NT2/D1 (cell line): ENCODE measurements at regions not wholly inside any gene's neighbourhood (a gene's known extent, or its start where the extent isn't known, plus 50 kb on each side); places are given as distances from the start of the nearest gene placed in this dataset.
A peak's percentile ranks its signal among the peaks of the same experiment; 100 is the strongest.
"Not testable (repeated sequence)": the region's sequence is repeated elsewhere in the genome, so short reads cannot be mapped to it uniquely, and the experiment has no call there.

Experiments used
- DNase-seq: peaks from one replicate; pipeline ENCODE4 v3.0.0-alpha.2; 2011; ENCODE audit warnings: low read depth, low spot score
- H3K27me3 ChIP-seq: 2 replicates; pipeline ENCODE4 v1.6.0; 2011; ENCODE audit warnings: mild to moderate bottlenecking; ENCODE audit not compliant: insufficient read length, insufficient read depth
- H3K36me3 ChIP-seq: 2 replicates; pipeline ENCODE4 v1.6.1; 2011; ENCODE audit warnings: mild to moderate bottlenecking, low read length, mixed read lengths; ENCODE audit not compliant: insufficient read depth, insufficient read length
- H3K4me1 ChIP-seq: 2 replicates; pipeline ENCODE4 v1.5.1; 2011; ENCODE audit not compliant: insufficient read depth, insufficient read length
- H3K4me3 ChIP-seq: 2 replicates; pipeline ENCODE4 v1.5.1; 2011; ENCODE audit warnings: low read depth; ENCODE audit not compliant: insufficient read length
- H3K9ac ChIP-seq: 2 replicates; pipeline ENCODE4 v1.6.0; 2011; ENCODE audit warnings: low read depth; ENCODE audit not compliant: insufficient read length
- H3K9me3 ChIP-seq: 2 replicates; pipeline ENCODE4 v1.5.1; 2011; ENCODE audit warnings: mild to moderate bottlenecking, low read length; ENCODE audit not compliant: insufficient read depth
- SUZ12 ChIP-seq: IDR thresholded peaks from 2 replicates; pipeline ENCODE4 v1.6.1; 2011; ENCODE audit not compliant: insufficient read length, insufficient read depth; ENCODE audit errors: extremely low read depth
- YY1 ChIP-seq: IDR thresholded peaks from 2 replicates; pipeline ENCODE4 v1.6.1; 2011; ENCODE audit not compliant: insufficient read length, insufficient read depth
- ZNF274 ChIP-seq: IDR thresholded peaks from 2 replicates; pipeline ENCODE4 v1.6.1; 2011; ENCODE audit warnings: mild to moderate bottlenecking, low read depth, low read length

DNA sequence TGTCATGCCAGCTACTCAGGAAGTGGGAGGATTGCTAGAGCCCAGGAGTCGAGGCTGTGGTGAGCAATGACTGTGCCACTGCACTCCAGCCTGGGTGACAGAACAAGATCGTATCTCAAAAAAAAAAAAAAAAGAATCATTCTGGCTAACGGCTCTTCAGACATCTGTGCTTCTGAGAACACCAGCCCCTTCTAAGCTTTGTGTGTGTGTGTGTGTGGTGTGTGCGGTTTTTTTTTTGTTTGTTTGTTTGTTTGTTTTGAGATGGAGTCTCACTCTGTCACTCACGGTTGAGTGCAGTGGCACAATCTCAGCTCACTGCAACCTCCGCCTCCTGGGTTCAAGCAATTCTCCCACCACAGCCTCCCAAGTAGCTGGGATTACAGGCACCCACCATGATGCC lies 79.4 kb upstream of the DRD5 start:
- not testable (repeated sequence) for H3K36me3 ChIP-seq, H3K4me1 ChIP-seq, H3K9ac ChIP-seq, H3K9me3 ChIP-seq, DNase-seq, H3K4me3 ChIP-seq, H3K27me3 ChIP-seq

DNA sequence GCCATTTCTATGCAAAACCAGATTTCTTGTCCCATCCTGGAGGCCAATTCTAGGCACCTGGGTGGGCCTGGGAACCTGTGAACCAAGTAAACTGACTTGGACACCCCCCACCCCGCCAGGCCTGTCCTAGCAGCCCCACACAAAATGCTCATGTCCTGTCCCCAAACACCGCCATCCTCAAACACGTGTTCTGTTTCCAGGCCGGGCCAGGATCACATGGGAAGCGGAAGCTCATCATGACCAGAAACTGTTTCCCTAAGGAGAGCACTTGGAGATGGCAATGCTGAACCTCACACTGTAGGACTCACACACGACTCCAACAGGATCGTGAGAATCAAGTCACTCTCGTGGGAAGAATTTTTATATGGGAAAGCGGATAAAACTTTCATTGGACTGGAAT lies 78.7 kb upstream of the DRD5 start:
- H3K9ac ChIP-seq, H3K4me3 ChIP-seq, H3K9me3 ChIP-seq, DNase-seq, H3K36me3 ChIP-seq, H3K4me1 ChIP-seq, H3K27me3 ChIP-seq: not testable (repeated sequence)

DNA sequence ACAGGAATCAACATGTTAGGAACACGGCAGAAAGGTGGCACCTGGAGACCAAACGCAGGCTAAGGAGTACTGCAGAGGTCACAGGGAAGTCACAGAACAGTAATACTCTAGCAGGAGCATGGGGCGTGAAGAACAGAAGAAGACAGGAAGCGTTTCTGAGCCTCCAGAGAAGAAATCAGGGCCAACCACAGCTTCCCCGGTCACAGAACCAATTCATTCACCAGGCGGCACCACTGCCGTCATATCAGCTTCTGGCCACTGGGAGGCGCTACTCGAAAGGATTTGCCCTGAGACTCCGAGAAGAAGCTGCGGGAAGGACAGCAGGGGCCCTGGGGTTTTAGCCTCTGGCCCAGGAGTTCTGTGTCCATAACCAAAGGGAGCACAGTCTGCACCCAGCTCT lies 78.0 kb upstream of the DRD5 start:
- no peaks in the 10 kb centered on the region for H3K27me3 ChIP-seq
- no peaks in the 10 kb centered on the region for H3K36me3 ChIP-seq
- DNase-seq = peak; percentile 68
- TF ChIP-seq YY1 (no peak), ZNF274 (no peak), SUZ12 (no peak)
- H3K9me3 ChIP-seq = no peaks in the 10 kb centered on the region
- no peak overlapping the region for H3K4me3 ChIP-seq
- H3K9ac ChIP-seq = no peak overlapping the region
- H3K4me1 ChIP-seq = peaks cover 4% of the 10 kb centered on the region

DNA sequence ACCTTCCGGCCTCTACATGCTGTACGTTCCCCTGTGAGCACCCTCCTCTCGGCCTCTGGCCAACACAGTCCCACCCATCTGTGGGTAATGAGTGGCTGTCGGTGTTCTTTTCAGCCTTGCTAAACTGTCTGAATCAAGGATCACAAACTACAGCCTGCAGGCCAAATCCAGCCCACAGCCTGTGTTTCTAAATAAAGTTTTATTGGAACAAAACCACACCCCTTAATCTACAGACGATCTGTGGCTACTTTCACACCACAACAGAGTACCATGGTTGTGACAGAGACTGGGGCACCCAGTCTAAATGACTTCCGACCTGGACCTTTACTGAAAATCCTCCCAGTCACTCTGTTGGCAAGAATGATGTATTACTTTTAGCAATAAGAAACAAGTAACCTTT lies 77.3 kb upstream of the DRD5 start:
- not testable (repeated sequence) for H3K4me3 ChIP-seq, H3K4me1 ChIP-seq, H3K9me3 ChIP-seq, H3K9ac ChIP-seq, H3K36me3 ChIP-seq, H3K27me3 ChIP-seq, DNase-seq

DNA sequence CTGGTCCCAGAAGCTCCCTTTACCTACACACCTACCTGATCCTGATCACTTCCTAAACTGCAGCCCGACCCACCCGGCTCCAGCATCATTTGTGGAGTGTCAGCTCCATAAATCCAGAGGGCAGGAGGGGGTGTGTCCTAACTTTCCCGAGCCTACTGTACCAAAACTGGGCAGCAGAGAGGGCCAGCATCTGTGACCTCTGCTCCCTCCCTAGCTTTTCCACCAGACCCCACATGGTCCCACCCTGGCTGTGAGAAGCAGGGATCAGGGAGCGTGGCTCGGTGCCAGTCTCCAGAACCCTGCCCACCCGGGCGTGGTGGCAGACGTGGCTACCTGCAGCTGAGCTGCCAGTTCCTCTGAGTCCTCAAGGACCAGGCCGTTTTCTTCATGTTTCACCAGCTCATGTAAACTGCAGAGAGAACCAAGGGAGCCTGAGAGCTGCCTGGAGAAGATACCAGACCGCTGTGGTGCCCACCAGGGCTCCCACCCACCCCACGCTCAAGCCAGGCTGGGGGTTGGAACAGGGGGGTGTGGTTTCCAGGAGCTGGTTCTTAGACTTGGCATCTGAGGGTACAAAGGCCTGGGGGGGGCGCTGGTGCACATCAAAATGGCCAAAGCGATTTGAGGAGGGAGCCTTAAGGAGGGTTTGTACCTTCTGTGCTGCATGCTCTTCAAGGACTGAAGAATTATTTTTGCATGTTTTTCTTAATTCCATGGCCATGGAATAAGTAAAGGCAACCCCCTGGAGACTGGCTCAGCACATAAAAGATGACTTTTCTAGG lies 76.7 kb upstream of the DRD5 start:
- no peaks in the 10 kb centered on the region for H3K9me3 ChIP-seq
- TF ChIP-seq SUZ12 (no peak), ZNF274 (no peak), YY1 (no peak)
- no peak for DNase-seq
- H3K9ac ChIP-seq = no peak overlapping the region
- H3K4me1 ChIP-seq = peaks cover 4% of the 10 kb centered on the region
- H3K27me3 ChIP-seq = no peaks in the 10 kb centered on the region
- H3K4me3 ChIP-seq = no peak overlapping the region
- H3K36me3 ChIP-seq = no peaks in the 10 kb centered on the region

DNA sequence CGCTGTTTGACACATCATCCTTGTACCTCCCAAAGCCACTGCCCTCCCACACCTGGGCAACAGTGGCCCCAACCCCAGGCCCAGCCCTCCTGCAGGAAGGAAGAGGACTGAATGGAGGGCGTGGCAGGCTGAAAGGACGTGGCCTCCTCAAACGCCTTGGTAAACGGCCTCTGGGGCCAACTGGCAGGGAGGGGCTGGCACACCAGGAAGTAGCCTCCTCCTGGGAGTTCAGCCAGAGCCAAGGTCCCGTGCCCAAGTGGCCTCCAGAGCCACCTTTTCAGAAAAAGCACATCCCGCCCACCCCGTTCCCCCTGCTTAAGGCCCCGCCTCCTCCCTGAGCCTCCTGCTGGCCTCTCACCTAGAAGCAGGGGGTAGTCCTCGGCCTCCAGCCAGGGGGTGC lies 74.2 kb upstream of the DRD5 start:
- H3K9me3 ChIP-seq, H3K36me3 ChIP-seq, DNase-seq, H3K4me3 ChIP-seq, H3K9ac ChIP-seq, H3K4me1 ChIP-seq, H3K27me3 ChIP-seq: not testable (repeated sequence)

DNA sequence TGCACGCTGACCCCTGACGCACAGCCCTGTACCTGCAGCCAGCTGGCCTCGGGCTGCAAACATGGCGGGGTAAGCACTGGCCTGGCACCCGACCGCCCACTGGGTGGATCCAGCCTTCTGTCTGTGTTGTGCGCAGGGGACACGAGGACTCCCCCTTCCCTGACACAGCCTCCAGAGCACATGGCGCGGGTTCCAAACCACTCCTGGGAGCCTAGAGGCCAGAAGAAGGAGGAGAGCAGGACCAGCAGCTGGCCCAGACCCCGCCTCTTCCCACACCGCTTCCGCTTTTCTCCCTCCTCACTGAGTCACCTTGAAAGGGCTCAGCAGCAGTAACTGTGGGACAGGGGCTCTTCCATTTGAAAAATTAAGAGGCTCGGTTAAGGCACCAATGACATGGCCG lies 73.5 kb upstream of the DRD5 start:
- not testable (repeated sequence) for H3K36me3 ChIP-seq, DNase-seq

DNA sequence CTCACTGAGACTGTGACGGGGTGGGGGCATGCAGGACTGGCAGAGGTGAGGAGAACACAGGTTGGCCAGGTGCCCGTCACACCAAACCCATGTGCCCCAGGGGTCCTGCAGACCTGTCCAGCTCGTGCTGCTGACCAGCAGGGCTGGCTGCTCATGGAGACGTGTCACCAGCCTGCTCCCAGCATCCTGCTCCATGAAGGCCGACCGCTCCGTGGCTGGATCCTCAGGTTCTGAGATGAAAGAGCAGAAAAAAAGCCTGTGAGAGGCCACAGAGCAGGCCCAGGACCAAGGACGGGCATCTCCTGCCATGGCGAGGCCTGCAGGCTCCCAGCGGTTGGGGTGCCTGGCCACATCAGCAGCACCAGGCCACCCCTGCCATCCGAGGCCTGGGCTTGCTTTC lies 71.7 kb upstream of the DRD5 start:
- no peaks in the 10 kb centered on the region for H3K36me3 ChIP-seq
- TF ChIP-seq YY1 (no peak), ZNF274 (no peak), SUZ12 (no peak)
- no peak overlapping the region for H3K4me3 ChIP-seq
- H3K4me1 ChIP-seq = peaks cover 4% of the 10 kb centered on the region
- no peak for DNase-seq
- no peak overlapping the region for H3K9ac ChIP-seq
- H3K27me3 ChIP-seq = no peaks in the 10 kb centered on the region
- no peaks in the 10 kb centered on the region for H3K9me3 ChIP-seq

More for the DNA sequence above, 73.5 kb upstream of the DRD5 start:
- not testable (repeated sequence) for H3K27me3 ChIP-seq, H3K9me3 ChIP-seq, H3K4me3 ChIP-seq, H3K9ac ChIP-seq, H3K4me1 ChIP-seq

DNA sequence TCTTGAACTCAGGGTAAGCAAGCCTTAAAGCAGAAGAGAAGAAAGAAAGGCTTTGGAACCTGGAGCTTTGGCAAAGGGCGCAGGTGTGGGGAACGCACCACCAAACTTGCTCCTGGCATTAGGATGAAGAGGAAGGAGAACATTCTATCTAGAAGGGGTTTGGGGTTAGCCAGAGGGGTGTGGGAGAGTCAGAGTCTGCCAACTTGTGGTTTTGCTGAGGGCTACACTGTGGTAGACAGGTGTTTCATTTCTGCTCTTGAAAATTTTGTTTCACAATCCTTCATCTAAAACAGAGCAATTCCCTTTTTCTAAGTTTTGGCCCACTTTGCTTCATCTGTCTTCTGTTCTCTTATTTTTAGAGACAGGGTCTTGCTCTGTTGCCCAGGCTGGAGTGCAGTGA lies 66.2 kb upstream of the DRD5 start:
- H3K4me1 ChIP-seq, H3K4me3 ChIP-seq, H3K9ac ChIP-seq, H3K36me3 ChIP-seq, H3K9me3 ChIP-seq, DNase-seq, H3K27me3 ChIP-seq: not testable (repeated sequence)
